ENCODE measurements at regions not wholly inside any gene's neighbourhood (a gene's known extent, or its start where the extent isn't known, plus 50 kb on each side); places are given as distances from the start of the nearest gene placed in this dataset.
"Not testable (repeated sequence)": the region's sequence is repeated elsewhere in the genome, so short reads cannot be mapped to it uniquely, and the experiment has no call there.

DNA sequence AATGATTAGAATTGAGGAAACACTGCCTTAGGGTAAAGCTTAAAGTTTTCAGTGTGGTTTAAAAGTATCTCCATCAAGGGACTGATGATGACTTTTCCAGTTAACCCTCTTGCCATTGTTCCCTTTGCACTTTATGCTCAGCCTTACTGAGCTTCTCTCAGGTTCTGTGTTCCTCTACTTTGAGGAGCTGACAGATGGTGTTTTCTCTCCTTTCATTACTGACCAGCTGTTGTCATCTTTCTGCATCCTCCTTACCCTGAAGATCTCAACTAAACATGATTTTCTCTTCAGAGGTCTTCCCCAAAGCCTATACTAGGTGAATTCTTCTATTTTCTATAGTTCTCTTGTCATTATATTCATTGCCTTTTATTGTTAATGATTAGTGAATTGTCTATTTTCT is 475.6 kb upstream of the SYNCRIP start:
- Histone ChIP-seq H3K4me1 (no peaks in the 10 kb centered on the region), H3K27ac (no peak overlapping the region), H3K4me3 (no peak overlapping the region), H3K9me3 (no peaks in the 10 kb centered on the region), H3K36me3 (replicated peaks in 1 of 2; ENCODE audit: insufficient read depth in 1 of 2, low read depth in 2 of 2) (no peaks in the 10 kb centered on the region), H3K27me3 (no peaks in the 10 kb centered on the region)
- no peak for TF ChIP-seq POLR2A (IDR thresholded peaks at IDR 0.05)
- TF ChIP-seq, protein P1, sequence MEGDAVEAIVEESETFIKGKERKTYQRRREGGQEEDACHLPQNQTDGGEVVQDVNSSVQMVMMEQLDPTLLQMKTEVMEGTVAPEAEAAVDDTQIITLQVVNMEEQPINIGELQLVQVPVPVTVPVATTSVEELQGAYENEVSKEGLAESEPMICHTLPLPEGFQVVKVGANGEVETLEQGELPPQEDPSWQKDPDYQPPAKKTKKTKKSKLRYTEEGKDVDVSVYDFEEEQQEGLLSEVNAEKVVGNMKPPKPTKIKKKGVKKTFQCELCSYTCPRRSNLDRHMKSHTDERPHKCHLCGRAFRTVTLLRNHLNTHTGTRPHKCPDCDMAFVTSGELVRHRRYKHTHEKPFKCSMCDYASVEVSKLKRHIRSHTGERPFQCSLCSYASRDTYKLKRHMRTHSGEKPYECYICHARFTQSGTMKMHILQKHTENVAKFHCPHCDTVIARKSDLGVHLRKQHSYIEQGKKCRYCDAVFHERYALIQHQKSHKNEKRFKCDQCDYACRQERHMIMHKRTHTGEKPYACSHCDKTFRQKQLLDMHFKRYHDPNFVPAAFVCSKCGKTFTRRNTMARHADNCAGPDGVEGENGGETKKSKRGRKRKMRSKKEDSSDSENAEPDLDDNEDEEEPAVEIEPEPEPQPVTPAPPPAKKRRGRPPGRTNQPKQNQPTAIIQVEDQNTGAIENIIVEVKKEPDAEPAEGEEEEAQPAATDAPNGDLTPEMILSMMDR (IDR thresholded peaks at IDR 0.05): no peak
- intact Hi-C loops (cut with DNase I): no loop called here
- DNase-seq: no peak
- ATAC-seq: no peak

DNA sequence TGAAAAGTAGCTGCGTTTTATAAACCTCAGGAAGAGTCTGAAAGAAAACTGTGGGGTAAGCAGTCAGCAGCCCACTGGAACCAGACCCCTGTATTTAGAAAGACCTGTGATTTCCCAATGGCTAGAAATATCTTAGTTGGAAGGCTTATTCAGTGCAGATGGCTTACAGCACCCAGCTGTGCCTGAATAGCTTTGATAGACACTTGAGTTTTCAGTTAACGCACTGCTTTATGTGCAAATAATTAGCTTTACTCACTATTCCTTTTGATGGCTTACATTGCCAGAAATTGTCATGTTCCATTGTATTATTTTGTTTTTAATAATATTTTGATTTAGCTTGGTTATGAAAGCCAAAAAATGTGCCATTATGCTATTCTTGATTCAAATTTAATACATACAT is 465.3 kb upstream of the SYNCRIP start:
- no peaks in the 10 kb centered on the region for H3K9me3 ChIP-seq
- H3K36me3 ChIP-seq (replicated peaks in 1 of 2; ENCODE audit: insufficient read depth in 1 of 2, low read depth in 2 of 2): no peaks in the 10 kb centered on the region
- intact Hi-C loops (cut with DNase I): no loop called here
- 68 to 89% methylated on average over 2 of the region's 2 CpGs for WGBS, 2 donors
- no peaks in the 10 kb centered on the region for H3K4me1 ChIP-seq
- no peak for ATAC-seq
- no peak overlapping the region for H3K4me3 ChIP-seq
- H3K27ac ChIP-seq: no peak overlapping the region
- DNase-seq: no peak
- no peaks in the 10 kb centered on the region for H3K27me3 ChIP-seq
- no peak for TF ChIP-seq POLR2A (IDR thresholded peaks at IDR 0.05)
- TF ChIP-seq, protein P1 (IDR thresholded peaks at IDR 0.05): no peak

DNA sequence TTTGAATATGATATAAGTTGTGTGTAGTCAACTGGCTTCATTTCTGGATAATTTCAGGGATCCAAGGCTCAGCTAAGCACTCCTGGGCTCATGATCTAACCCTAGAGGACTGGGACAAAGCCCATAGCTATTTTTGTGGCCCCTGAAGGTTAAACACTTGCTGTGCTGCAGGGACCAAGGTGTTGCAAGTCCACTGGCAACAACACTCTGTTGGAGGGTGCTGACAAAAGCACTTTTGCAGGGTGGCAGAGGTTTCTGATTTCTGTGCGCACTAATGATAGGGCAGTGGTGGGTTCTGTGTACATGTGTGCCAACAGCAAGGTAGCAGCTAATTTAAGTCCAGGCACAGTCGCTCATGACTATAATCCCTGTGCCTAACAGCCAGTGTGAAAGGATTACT is 445.3 kb upstream of the SYNCRIP start:
- Histone ChIP-seq H3K9me3 (no peaks in the 10 kb centered on the region), H3K4me3 (no peak overlapping the region), H3K36me3 (replicated peaks in 1 of 2; ENCODE audit: insufficient read depth in 1 of 2, low read depth in 2 of 2) (no peaks in the 10 kb centered on the region), H3K27ac (no peak overlapping the region), H3K27me3 (no peaks in the 10 kb centered on the region), H3K4me1 (no peaks in the 10 kb centered on the region)
- ATAC-seq (no peak), DNase-seq (no peak)
- intact Hi-C loops (cut with DNase I): no loop called here
- TF ChIP-seq, protein P1 (IDR thresholded peaks at IDR 0.05): no peak
- no peak for TF ChIP-seq POLR2A (IDR thresholded peaks at IDR 0.05)
- 85 to 92% methylated on average over 2 of the region's 2 CpGs for WGBS, 2 donors

DNA sequence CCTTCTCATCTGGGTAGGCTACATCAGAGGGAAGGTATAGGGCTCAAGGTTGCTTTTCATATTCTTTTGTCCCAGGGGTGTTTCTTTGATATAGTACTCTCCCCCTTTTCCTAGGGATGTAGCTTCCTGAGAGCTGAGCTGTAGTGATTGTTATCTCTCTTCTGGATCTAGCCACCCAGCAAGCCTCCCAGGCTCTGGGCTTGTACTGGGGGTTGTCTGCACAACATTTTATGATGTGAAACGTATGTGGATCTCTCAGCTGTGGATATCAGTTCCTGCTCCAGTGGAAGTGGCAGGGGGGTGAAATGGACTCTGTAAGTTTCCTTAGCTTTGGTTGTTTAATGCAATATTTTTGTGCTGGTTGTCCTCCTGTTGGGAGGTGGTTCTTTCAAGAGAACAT is 437.3 kb upstream of the SYNCRIP start:
- no peaks in the 10 kb centered on the region for H3K4me1 ChIP-seq
- DNase-seq: no peak
- no peak for TF ChIP-seq POLR2A (IDR thresholded peaks at IDR 0.05)
- TF ChIP-seq, protein P1 (IDR thresholded peaks at IDR 0.05): no peak
- no peak overlapping the region for H3K27ac ChIP-seq
- no peak overlapping the region for H3K4me3 ChIP-seq
- WGBS, 2 donors: 44 to 77% methylated on average over 1 of the region's 1 CpG
- no peaks in the 10 kb centered on the region for H3K27me3 ChIP-seq
- no peaks in the 10 kb centered on the region for H3K36me3 ChIP-seq (replicated peaks in 1 of 2; ENCODE audit: insufficient read depth in 1 of 2, low read depth in 2 of 2)
- ATAC-seq: no peak
- intact Hi-C loops (cut with DNase I): no loop called here
- H3K9me3 ChIP-seq: no peaks in the 10 kb centered on the region

DNA sequence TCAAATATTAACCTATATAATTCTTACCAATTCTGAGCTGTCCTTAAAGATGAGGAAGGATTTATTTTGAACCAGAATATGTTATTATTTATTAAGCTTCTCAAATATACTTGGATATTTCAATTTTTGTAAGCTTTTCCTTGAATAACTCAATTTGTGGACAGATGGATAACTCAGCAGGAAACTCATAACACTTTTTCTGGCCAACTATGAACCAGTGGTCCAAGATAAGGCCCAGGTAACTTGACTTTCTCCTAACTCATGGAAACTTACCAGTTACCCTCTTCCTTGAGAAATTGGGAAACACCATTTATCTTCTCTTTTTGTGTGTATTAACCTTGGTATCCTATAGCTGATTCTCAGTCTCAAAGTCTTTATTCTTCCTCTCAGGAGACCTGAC is 427.5 kb upstream of the SYNCRIP start:
- Histone ChIP-seq H3K4me3 (no peak overlapping the region), H3K27ac (no peak overlapping the region), H3K36me3 (replicated peaks in 1 of 2; ENCODE audit: insufficient read depth in 1 of 2, low read depth in 2 of 2) (no peaks in the 10 kb centered on the region), H3K9me3 (no peaks in the 10 kb centered on the region), H3K4me1 (no peaks in the 10 kb centered on the region), H3K27me3 (no peaks in the 10 kb centered on the region)
- no peak for ATAC-seq
- intact Hi-C loops (cut with DNase I): no loop called here
- no peak for DNase-seq
- TF ChIP-seq, protein P1 (IDR thresholded peaks at IDR 0.05): no peak
- TF ChIP-seq POLR2A (IDR thresholded peaks at IDR 0.05): no peak

DNA sequence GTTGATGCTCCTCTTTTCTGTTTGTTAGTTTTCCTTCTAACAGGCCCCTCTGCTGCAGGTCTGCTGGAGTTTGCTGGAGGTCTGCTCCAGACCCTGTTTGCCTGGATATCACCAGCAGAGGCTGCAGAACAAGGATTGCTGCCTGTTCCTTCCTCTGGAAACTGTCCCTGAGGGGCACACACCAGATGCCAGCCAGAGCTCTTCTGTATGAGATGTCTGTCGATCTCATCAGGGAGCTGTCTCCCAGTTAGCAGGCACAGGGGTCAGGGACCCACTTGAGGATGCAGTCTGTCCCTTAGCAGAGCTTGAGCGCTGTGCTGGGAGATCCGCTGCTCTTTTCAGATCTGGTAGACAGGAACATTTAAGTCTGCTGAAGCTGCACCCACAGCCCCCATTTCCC is 422.3 kb upstream of the SYNCRIP start:
- WGBS, 2 donors: 81 to 89% methylated on average over 3 of the region's 3 CpGs
- H3K36me3 ChIP-seq (replicated peaks in 1 of 2; ENCODE audit: insufficient read depth in 1 of 2, low read depth in 2 of 2); intact Hi-C loops (cut with DNase I); ATAC-seq; H3K4me1 ChIP-seq; H3K27me3 ChIP-seq; H3K4me3 ChIP-seq; H3K9me3 ChIP-seq; H3K27ac ChIP-seq; DNase-seq: not testable (repeated sequence)

DNA sequence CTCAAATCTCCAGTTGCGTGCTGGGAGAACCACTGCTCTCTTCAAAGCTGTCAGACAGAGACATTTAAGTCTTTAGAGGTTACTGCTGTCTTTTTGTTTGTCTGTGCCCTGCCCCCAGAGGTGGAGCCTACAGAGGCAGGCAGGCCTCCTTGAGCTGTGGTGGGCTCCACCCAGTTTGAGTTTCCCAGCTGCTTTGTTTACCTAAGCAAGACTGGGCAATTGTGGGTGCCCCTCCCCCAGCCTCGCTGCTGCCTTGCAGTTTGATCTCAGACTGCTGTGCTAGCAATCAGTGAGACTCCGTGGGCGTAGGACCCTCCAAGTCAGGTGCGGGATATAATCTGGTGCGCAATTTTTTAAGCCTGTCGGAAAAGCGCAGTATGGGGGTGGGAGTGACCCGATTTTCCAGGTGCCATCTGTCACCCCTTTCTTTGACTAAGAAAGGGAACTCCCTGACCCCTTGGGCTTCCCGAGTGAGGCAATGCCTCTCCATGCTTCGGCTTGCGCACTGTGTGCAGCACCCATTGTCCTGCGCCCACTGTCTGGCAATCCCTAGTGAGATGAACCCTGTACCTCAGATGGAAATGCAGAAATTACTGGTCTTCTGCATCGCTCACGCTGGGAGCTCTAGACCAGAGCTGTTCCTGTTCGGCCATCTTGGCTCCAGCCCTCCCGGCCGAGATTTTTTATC is 414.8 kb upstream of the SYNCRIP start:
- H3K9me3 ChIP-seq; H3K36me3 ChIP-seq (replicated peaks in 1 of 2; ENCODE audit: insufficient read depth in 1 of 2, low read depth in 2 of 2); H3K27me3 ChIP-seq; DNase-seq; intact Hi-C loops (cut with DNase I); H3K4me1 ChIP-seq; ATAC-seq; H3K4me3 ChIP-seq; H3K27ac ChIP-seq: not testable (repeated sequence)
- WGBS, 2 donors: 64 to 78% methylated on average over 18 of the region's 18 CpGs

Measured in body of pancreas (tissue), 4 donors.